ENCODE measurements at regions not wholly inside any gene's neighbourhood (a gene's known extent, or its start where the extent isn't known, plus 50 kb on each side); places are given as distances from the start of the nearest gene placed in this dataset.

GRCh38 chr10:2083591-2083990 is 346.3 kb upstream of the ADARB2 start:
- TF ChIP-seq, protein P1, sequence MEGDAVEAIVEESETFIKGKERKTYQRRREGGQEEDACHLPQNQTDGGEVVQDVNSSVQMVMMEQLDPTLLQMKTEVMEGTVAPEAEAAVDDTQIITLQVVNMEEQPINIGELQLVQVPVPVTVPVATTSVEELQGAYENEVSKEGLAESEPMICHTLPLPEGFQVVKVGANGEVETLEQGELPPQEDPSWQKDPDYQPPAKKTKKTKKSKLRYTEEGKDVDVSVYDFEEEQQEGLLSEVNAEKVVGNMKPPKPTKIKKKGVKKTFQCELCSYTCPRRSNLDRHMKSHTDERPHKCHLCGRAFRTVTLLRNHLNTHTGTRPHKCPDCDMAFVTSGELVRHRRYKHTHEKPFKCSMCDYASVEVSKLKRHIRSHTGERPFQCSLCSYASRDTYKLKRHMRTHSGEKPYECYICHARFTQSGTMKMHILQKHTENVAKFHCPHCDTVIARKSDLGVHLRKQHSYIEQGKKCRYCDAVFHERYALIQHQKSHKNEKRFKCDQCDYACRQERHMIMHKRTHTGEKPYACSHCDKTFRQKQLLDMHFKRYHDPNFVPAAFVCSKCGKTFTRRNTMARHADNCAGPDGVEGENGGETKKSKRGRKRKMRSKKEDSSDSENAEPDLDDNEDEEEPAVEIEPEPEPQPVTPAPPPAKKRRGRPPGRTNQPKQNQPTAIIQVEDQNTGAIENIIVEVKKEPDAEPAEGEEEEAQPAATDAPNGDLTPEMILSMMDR (conservative IDR thresholded peaks at IDR 0.05; ENCODE audit: low read depth in 2 of 2) = no peak
- TF ChIP-seq JUNB (IDR thresholded peaks at IDR 0.05; ENCODE audit: unreplicated experiment) (no peak), POLR2AphosphoS5 (IDR thresholded peaks at IDR 0.05; ENCODE audit: low read depth) (no peak), EZH2phosphoT487 (IDR thresholded peaks at IDR 0.05; ENCODE audit: unreplicated experiment) (no peak), EZH2 (IDR thresholded peaks at IDR 0.05; ENCODE audit: low read depth, unreplicated experiment) (no peak), REST (IDR thresholded peaks at IDR 0.05; ENCODE audit: unreplicated experiment) (no peak), STAT1 (IDR thresholded peaks at IDR 0.05; ENCODE audit: unreplicated experiment) (no peak), NANOG (IDR thresholded peaks at IDR 0.05; ENCODE audit: borderline replicate concordance) (no peak)
- TF ChIP-seq, protein P2, sequence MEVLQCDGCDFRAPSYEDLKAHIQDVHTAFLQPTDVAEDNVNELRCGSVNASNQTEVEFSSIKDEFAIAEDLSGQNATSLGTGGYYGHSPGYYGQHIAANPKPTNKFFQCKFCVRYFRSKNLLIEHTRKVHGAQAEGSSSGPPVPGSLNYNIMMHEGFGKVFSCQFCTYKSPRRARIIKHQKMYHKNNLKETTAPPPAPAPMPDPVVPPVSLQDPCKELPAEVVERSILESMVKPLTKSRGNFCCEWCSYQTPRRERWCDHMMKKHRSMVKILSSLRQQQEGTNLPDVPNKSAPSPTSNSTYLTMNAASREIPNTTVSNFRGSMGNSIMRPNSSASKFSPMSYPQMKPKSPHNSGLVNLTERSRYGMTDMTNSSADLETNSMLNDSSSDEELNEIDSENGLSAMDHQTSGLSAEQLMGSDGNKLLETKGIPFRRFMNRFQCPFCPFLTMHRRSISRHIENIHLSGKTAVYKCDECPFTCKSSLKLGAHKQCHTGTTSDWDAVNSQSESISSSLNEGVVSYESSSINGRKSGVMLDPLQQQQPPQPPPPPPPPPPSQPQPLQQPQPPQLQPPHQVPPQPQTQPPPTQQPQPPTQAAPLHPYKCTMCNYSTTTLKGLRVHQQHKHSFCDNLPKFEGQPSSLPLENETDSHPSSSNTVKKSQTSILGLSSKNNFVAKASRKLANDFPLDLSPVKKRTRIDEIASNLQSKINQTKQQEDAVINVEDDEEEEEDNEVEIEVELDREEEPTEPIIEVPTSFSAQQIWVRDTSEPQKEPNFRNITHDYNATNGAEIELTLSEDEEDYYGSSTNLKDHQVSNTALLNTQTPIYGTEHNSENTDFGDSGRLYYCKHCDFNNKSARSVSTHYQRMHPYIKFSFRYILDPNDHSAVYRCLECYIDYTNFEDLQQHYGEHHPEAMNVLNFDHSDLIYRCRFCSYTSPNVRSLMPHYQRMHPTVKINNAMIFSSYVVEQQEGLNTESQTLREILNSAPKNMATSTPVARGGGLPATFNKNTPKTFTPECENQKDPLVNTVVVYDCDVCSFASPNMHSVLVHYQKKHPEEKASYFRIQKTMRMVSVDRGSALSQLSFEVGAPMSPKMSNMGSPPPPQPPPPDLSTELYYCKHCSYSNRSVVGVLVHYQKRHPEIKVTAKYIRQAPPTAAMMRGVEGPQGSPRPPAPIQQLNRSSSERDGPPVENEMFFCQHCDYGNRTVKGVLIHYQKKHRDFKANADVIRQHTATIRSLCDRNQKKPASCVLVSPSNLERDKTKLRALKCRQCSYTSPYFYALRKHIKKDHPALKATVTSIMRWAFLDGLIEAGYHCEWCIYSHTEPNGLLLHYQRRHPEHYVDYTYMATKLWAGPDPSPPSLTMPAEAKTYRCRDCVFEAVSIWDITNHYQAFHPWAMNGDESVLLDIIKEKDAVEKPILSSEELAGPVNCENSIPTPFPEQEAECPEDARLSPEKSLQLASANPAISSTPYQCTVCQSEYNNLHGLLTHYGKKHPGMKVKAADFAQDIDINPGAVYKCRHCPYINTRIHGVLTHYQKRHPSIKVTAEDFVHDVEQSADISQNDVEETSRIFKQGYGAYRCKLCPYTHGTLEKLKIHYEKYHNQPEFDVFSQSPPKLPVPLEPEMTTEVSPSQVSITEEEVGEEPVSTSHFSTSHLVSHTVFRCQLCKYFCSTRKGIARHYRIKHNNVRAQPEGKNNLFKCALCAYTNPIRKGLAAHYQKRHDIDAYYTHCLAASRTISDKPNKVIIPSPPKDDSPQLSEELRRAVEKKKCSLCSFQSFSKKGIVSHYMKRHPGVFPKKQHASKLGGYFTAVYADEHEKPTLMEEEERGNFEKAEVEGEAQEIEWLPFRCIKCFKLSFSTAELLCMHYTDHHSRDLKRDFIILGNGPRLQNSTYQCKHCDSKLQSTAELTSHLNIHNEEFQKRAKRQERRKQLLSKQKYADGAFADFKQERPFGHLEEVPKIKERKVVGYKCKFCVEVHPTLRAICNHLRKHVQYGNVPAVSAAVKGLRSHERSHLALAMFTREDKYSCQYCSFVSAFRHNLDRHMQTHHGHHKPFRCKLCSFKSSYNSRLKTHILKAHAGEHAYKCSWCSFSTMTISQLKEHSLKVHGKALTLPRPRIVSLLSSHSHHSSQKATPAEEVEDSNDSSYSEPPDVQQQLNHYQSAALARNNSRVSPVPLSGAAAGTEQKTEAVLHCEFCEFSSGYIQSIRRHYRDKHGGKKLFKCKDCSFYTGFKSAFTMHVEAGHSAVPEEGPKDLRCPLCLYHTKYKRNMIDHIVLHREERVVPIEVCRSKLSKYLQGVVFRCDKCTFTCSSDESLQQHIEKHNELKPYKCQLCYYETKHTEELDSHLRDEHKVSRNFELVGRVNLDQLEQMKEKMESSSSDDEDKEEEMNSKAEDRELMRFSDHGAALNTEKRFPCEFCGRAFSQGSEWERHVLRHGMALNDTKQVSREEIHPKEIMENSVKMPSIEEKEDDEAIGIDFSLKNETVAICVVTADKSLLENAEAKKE (CRISPR knock-in tag; IDR thresholded peaks at IDR 0.05) = no peak
